HepG2 (cell line): ENCODE measurements at regions not wholly inside any gene's neighbourhood (a gene's known extent, or its start where the extent isn't known, plus 50 kb on each side); places are given as distances from the start of the nearest gene placed in this dataset.

Experiments used
- ATAC-seq: fragments of 200-7000 bp; cut with Tn5 transposase; 3 replicates; pipeline ENCODE4 v1.9.1; 2020; ENCODE audit warnings: mild to moderate bottlenecking, moderate library complexity
- BruUV-seq: library from RNA; stranded (reverse); fragments of 400-500 nt; replicated peaks from 2 replicates; lab custom pipeline; 2021; lab: Mats Ljungman, UMichigan
- CTCF ChIA-PET: fragments of 300-600 bp; formaldehyde crosslinking; extraction: SDS; loops from one replicate; lab custom pipeline; 2021; ENCODE audit warnings: low total read pairs, inconsistent platforms, low intra/inter-chr PET ratio; lab: Yijun Ruan, JAX
- POLR2A ChIA-PET: fragments of 350-600 bp; sonication (Branson Sonifier 250); formaldehyde crosslinking; loops from one replicate; lab custom pipeline; 2020; ENCODE audit warnings: antibody characterized with exemption, inconsistent platforms; lab: Yijun Ruan, JAX
- DNase-seq: peaks from one replicate; pipeline ENCODE4 v3.0.0-alpha.2; 2015; ENCODE audit warnings: low spot score
- FAIRE-seq: peaks from 3 replicates; lab custom pipeline; 2011; peaks lifted over from hg19 to GRCh38; lab: Jason Lieb, UNC
- H2AFZ ChIP-seq: one replicate; pipeline ENCODE4 v1.6.1; 2011; ENCODE audit warnings: low read length, inconsistent platforms
- H3K27ac ChIP-seq: fragments of 300-600 bp; 3 replicates; pipeline ENCODE4 v1.8.0; 2011; ENCODE audit warnings: mixed run types, mild to moderate bottlenecking, mixed read lengths, low read length, inconsistent platforms; ENCODE audit not compliant: insufficient read depth; ENCODE audit errors: extremely low read length
- H3K27me3 ChIP-seq, 2 experiments: fragments of 200-600 bp in 1 of 2; 2 replicates in 1 of 2; 3 replicates in 1 of 2; pipeline versions ENCODE4 v1.6.0 to v1.8.0; 2011; ENCODE audit warnings: low read length in 2 of 2, mild to moderate bottlenecking in 2 of 2, moderate library complexity in 2 of 2, inconsistent platforms in 1 of 2; ENCODE audit not compliant: insufficient read depth in 2 of 2, control insufficient read depth in 1 of 2
- H3K36me3 ChIP-seq, 2 experiments: fragments of 200-600 bp in 1 of 2; replicated peaks in 1 of 2; 2 replicates in 1 of 2; 3 replicates in 1 of 2; pipeline versions ENCODE4 v1.5.1 to v1.8.0; 2011; ENCODE audit warnings: low read length in 2 of 2, inconsistent platforms in 1 of 2; ENCODE audit not compliant: insufficient read depth in 2 of 2, control insufficient read depth in 1 of 2
- H3K4me1 ChIP-seq: 2 replicates; pipeline ENCODE4 v1.5.1; 2012; ENCODE audit warnings: low read length, inconsistent platforms; ENCODE audit not compliant: insufficient read depth
- H3K4me2 ChIP-seq: 2 replicates; pipeline ENCODE4 v1.6.0; 2011; ENCODE audit warnings: low read depth, low read length, inconsistent platforms
- H3K4me3 ChIP-seq, 3 experiments: fragments of 200-600 bp in 1 of 3; sonication (generic), shearing (Covaris generic) in 1 of 3; replicated peaks in 1 of 3; 2 replicates each; pipeline ENCODE4 v1.5.1; 2011 to 2016; ENCODE audit warnings: low read length in 3 of 3, inconsistent platforms in 2 of 3, low read depth in 2 of 3, mild to moderate bottlenecking in 2 of 3, control low read depth in 1 of 3, mixed read lengths in 1 of 3; ENCODE audit not compliant: insufficient read depth in 1 of 3
- H3K79me2 ChIP-seq: one replicate; pipeline ENCODE4 v1.6.1; 2011; ENCODE audit warnings: low read length, inconsistent platforms; ENCODE audit not compliant: insufficient read depth
- H3K9ac ChIP-seq: 2 replicates; pipeline ENCODE4 v1.6.0; 2011; ENCODE audit warnings: mild to moderate bottlenecking, low read depth, low read length, inconsistent platforms; ENCODE audit not compliant: insufficient read depth
- H3K9me3 ChIP-seq: 2 replicates; pipeline ENCODE4 v1.5.1; 2012; ENCODE audit warnings: mild to moderate bottlenecking, low read length
- H4K20me1 ChIP-seq: 2 replicates; pipeline ENCODE4 v1.6.0; 2011; ENCODE audit warnings: inconsistent platforms, mild to moderate bottlenecking, low read length, moderate library complexity; ENCODE audit not compliant: insufficient read depth
- ELF3 ChIP-seq: IDR thresholded peaks from 2 replicates; pipeline ENCODE4 v1.6.1; 2016; ENCODE audit warnings: missing genetic modification reagents, missing compliant biosample characterization
- GABPA ChIP-seq, 2 experiments: IDR thresholded peaks; 2 replicates each; pipeline ENCODE4 v1.6.1; 2011 to 2016; ENCODE audit warnings: low read depth in 2 of 2, low read length in 1 of 2, missing biosample characterization in 1 of 2, missing genetic modification characterization in 1 of 2
- GLI4 ChIP-seq: sonication (generic); formaldehyde crosslinking; IDR thresholded peaks from 2 replicates; pipeline ENCODE4 v1.5.1; 2020; ENCODE audit warnings: missing genetic modification reagents, mild to moderate bottlenecking, moderate library complexity, borderline replicate concordance
- HOXD1 ChIP-seq: sonication (generic); formaldehyde crosslinking; IDR thresholded peaks from 2 replicates; pipeline ENCODE4 v1.5.0; 2020; ENCODE audit warnings: missing genetic modification reagents
- KLF13 ChIP-seq: sonication (generic); formaldehyde crosslinking; IDR thresholded peaks from 2 replicates; pipeline ENCODE4 v1.4.0; 2020; ENCODE audit warnings: mild to moderate bottlenecking, missing genetic modification reagents
- REXO4 ChIP-seq: sonication (generic); formaldehyde crosslinking; IDR thresholded peaks from 2 replicates; pipeline ENCODE4 v1.8.0; 2022; ENCODE audit warnings: missing genetic modification reagents, mild to moderate bottlenecking, borderline replicate concordance
- SALL1 ChIP-seq: sonication (generic); formaldehyde crosslinking; IDR thresholded peaks from 2 replicates; pipeline ENCODE4 v1.8.0; 2022; ENCODE audit warnings: mild to moderate bottlenecking, missing genetic modification reagents
- SIN3A ChIP-seq: IDR thresholded peaks from 2 replicates; pipeline ENCODE4 v1.6.1; 2011; ENCODE audit warnings: low read depth, mild to moderate bottlenecking, control low read depth, low read length, borderline replicate concordance
- SRSF4 ChIP-seq: fragments of 200-400 bp; formaldehyde crosslinking; IDR thresholded peaks from one replicate; pipeline ENCODE4 v1.6.1; 2018; ENCODE audit warnings: mild to moderate bottlenecking, low read depth, low read length, moderate library complexity; ENCODE audit not compliant: poor library complexity, severe bottlenecking
- U2AF1 ChIP-seq: fragments of 200-400 bp; formaldehyde crosslinking; optimal IDR thresholded peaks from 2 replicates; pipeline ENCODE3; 2017; ENCODE audit warnings: mild to moderate bottlenecking, low read depth, low read length
- ZNF3 ChIP-seq: IDR thresholded peaks from 2 replicates; pipeline ENCODE4 v1.7.0; 2017; ENCODE audit warnings: inconsistent platforms
- ZNF713 ChIP-seq: sonication (generic); formaldehyde crosslinking; IDR thresholded peaks from 2 replicates; pipeline ENCODE4 v1.4.0; 2020; ENCODE audit warnings: mild to moderate bottlenecking, missing genetic modification reagents
- ZSCAN25 ChIP-seq: sonication (generic); formaldehyde crosslinking; IDR thresholded peaks from 2 replicates; pipeline ENCODE4 v1.8.0; 2022; ENCODE audit warnings: mild to moderate bottlenecking, missing genetic modification reagents
- WGBS: methylation state at CpG from one replicate; pipeline ENCODE4 v1.1.6; 2017; ENCODE audit warnings: low lambda C conversion rate; 5-methylcytosine and 5-hydroxymethylcytosine counted together
- in situ Hi-C: cut with HindIII; loops from 2 replicates; pipeline ENCODE4 v1.10.0; 2017; ENCODE audit warnings: low pct_unique_long_range_greater_than_20kb; ENCODE audit not compliant: extremely low pct_ligation_motif_present
- intact Hi-C: fragments of 100-400 bp; cut with micrococcal nuclease; formaldehyde crosslinking; loops from one replicate; pipeline ENCODE4 v1.10.0; 2022; ENCODE audit not compliant: unreplicated experiment
- TF ChIP-seq, protein P1 (sequence below): sonication (generic); formaldehyde crosslinking; IDR thresholded peaks from 2 replicates; pipeline ENCODE4 v1.5.0; 2020; ENCODE audit warnings: mild to moderate bottlenecking, missing genetic modification reagents
- TF ChIP-seq, protein P2 (sequence below): sonication (generic); formaldehyde crosslinking; IDR thresholded peaks from 2 replicates; pipeline ENCODE4 v1.4.0; 2020; ENCODE audit warnings: missing genetic modification reagents, borderline replicate concordance
- TF ChIP-seq, protein P3 (sequence below): sonication (generic); formaldehyde crosslinking; IDR thresholded peaks from 2 replicates; pipeline ENCODE4 v1.8.1; 2022; ENCODE audit warnings: mild to moderate bottlenecking, missing genetic modification reagents
- TF ChIP-seq, protein P4 (sequence below): sonication (generic); formaldehyde crosslinking; IDR thresholded peaks from 2 replicates; pipeline ENCODE4 v1.5.1; 2020; ENCODE audit warnings: missing genetic modification reagents, mild to moderate bottlenecking, borderline replicate concordance

DNA sequence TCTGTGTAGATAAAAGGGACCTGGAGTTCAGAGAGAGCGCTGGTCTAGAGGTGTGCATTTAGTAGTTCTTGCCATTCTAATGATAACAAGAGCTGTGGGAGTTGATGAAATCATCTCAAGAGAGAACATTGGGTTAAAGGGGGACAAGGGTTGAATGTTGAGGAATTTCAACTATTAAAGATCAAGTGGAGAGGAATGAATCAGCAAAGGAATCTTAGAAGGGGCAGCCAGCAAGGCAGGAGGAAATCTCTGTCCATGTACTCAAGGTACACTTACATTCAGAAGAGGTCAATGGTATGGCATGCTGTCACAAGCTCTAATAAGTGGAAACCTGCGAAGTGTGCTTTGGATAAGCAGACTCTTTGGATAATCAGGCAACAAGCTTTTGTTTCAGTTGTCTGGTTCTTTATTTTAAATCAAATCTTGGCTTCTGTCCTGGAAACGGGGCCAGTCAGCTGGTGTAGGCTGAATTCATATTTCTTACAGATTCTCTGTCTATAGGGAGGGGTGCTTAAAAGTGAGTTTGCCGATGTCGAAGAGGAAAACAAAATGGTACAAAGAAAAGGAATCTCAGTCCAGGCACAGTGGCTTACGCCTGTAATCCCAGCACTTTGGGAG lies 320.5 kb upstream of the CD180 start (continued):
- TF ChIP-seq, protein P1, sequence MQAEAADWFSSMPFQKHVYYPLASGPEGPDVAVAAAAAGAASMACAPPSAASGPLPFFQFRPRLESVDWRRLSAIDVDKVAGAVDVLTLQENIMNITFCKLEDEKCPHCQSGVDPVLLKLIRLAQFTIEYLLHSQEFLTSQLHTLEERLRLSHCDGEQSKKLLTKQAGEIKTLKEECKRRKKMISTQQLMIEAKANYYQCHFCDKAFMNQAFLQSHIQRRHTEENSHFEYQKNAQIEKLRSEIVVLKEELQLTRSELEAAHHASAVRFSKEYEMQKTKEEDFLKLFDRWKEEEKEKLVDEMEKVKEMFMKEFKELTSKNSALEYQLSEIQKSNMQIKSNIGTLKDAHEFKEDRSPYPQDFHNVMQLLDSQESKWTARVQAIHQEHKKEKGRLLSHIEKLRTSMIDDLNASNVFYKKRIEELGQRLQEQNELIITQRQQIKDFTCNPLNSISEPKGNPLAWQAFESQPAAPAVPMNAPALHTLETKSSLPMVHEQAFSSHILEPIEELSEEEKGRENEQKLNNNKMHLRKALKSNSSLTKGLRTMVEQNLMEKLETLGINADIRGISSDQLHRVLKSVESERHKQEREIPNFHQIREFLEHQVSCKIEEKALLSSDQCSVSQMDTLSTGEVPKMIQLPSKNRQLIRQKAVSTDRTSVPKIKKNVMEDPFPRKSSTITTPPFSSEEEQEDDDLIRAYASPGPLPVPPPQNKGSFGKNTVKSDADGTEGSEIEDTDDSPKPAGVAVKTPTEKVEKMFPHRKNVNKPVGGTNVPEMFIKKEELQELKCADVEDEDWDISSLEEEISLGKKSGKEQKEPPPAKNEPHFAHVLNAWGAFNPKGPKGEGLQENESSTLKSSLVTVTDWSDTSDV (CRISPR knock-in tag) = no peak
- TF ChIP-seq ZNF713 (CRISPR knock-in tag) = no peak
- no peak for TF ChIP-seq ZSCAN25 (CRISPR knock-in tag)
- no peak for TF ChIP-seq GABPA (IDR thresholded peaks at IDR 0.05; ENCODE audit: low read depth, low read length)
- no peak for TF ChIP-seq GABPA (CRISPR knock-in tag; IDR thresholded peaks at IDR 0.05; ENCODE audit: low read depth)
- TF ChIP-seq, protein P2, sequence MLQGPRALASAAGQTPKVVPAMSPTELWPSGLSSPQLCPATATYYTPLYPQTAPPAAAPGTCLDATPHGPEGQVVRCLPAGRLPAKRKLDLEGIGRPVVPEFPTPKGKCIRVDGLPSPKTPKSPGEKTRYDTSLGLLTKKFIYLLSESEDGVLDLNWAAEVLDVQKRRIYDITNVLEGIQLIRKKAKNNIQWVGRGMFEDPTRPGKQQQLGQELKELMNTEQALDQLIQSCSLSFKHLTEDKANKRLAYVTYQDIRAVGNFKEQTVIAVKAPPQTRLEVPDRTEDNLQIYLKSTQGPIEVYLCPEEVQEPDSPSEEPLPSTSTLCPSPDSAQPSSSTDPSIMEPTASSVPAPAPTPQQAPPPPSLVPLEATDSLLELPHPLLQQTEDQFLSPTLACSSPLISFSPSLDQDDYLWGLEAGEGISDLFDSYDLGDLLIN (CRISPR knock-in tag) = no peak
- no peak for TF ChIP-seq HOXD1 (CRISPR knock-in tag)
- TF ChIP-seq GLI4 (CRISPR knock-in tag) = no peak
- no peak for TF ChIP-seq ZNF3 (CRISPR knock-in tag)
- no peak for TF ChIP-seq U2AF1
- TF ChIP-seq, all 625 proteins: peak for 0

DNA sequence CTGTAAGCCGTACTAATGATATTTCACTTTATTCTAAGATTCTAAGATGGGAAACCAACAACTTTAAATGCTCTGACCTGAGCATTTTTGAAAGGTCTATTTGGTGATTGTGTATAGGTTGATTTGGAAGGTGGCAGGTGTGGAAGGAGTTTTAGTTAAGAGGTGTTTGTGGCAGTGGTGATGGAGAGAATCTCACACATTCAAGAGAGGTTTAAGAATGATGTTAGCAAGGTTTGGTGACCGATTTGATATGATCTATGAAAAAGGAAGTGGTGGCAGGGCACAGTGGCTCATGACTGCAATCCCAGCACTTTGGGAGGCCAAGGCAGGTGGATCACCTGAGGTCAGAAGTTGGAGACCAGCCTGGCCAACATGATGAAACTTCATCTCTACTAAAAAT lies 319.2 kb upstream of the CD180 start:
- intact Hi-C loops = loop anchor here (10.0 kb wide), 1 partner anchor 339 kb away; no protein-coding TSS in a partner anchor
- H3K9me3 ChIP-seq = no peaks in the 10 kb centered on the region
- 6% methylated on average over 2 of the region's 2 CpGs for WGBS
- no peak overlapping the region for H3K4me3 ChIP-seq
- H3K27me3 ChIP-seq = no peaks in the 10 kb centered on the region; a peak in 1 of 5 replicates
- H4K20me1 ChIP-seq = no peaks in the 10 kb centered on the region
- no peak overlapping the region for H3K9ac ChIP-seq
- ChIA-PET POLR2A (no interaction called here), CTCF (no interaction called here)
- FAIRE-seq (no peak), ATAC-seq (no peak), DNase-seq (no peak)
- in situ Hi-C loops = no loop called here
- H3K27ac ChIP-seq = no peak overlapping the region
- H3K4me2 ChIP-seq = no peak overlapping the region
- no peaks in the 10 kb centered on the region for H3K4me1 ChIP-seq
- H3K79me2 ChIP-seq = no peaks in the 10 kb centered on the region
- no peaks in the 10 kb centered on the region for H3K36me3 ChIP-seq
- no TSS peak for BruUV-seq
- H2AFZ ChIP-seq = no peak overlapping the region
- TF ChIP-seq REXO4 (CRISPR knock-in tag) (no peak), ELF3 (CRISPR knock-in tag) (no peak), SALL1 (CRISPR knock-in tag) (no peak), SIN3A (no peak), SRSF4 (no peak), KLF13 (CRISPR knock-in tag) (no peak)
- TF ChIP-seq, protein P3, sequence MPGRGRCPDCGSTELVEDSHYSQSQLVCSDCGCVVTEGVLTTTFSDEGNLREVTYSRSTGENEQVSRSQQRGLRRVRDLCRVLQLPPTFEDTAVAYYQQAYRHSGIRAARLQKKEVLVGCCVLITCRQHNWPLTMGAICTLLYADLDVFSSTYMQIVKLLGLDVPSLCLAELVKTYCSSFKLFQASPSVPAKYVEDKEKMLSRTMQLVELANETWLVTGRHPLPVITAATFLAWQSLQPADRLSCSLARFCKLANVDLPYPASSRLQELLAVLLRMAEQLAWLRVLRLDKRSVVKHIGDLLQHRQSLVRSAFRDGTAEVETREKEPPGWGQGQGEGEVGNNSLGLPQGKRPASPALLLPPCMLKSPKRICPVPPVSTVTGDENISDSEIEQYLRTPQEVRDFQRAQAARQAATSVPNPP = no peak
- TF ChIP-seq, protein P4, sequence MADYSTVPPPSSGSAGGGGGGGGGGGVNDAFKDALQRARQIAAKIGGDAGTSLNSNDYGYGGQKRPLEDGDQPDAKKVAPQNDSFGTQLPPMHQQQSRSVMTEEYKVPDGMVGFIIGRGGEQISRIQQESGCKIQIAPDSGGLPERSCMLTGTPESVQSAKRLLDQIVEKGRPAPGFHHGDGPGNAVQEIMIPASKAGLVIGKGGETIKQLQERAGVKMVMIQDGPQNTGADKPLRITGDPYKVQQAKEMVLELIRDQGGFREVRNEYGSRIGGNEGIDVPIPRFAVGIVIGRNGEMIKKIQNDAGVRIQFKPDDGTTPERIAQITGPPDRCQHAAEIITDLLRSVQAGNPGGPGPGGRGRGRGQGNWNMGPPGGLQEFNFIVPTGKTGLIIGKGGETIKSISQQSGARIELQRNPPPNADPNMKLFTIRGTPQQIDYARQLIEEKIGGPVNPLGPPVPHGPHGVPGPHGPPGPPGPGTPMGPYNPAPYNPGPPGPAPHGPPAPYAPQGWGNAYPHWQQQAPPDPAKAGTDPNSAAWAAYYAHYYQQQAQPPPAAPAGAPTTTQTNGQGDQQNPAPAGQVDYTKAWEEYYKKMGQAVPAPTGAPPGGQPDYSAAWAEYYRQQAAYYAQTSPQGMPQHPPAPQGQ (CRISPR knock-in tag) = no peak
